HepG2 (cell line): ENCODE measurements at regions not wholly inside any gene's neighbourhood (a gene's known extent, or its start where the extent isn't known, plus 50 kb on each side); places are given as distances from the start of the nearest gene placed in this dataset.

Experiments
- ARNTL ChIP-seq: sonication (generic); formaldehyde crosslinking; IDR thresholded peaks from 2 replicates; pipeline ENCODE4 v1.4.0; 2020; ENCODE audit warnings: mild to moderate bottlenecking, missing genetic modification reagents
- ATF6 ChIP-seq: sonication (generic); formaldehyde crosslinking; conservative IDR thresholded peaks from 2 replicates; pipeline ENCODE4 v1.4.0; 2020; ENCODE audit warnings: missing genetic modification reagents
- CENPX ChIP-seq: sonication (generic); formaldehyde crosslinking; IDR thresholded peaks from 2 replicates; pipeline ENCODE4 v1.9.0; 2021; ENCODE audit warnings: mild to moderate bottlenecking, missing genetic modification reagents, moderate library complexity
- GFI1 ChIP-seq: sonication (generic); formaldehyde crosslinking; IDR thresholded peaks from 2 replicates; pipeline ENCODE4 v1.5.0; 2020; ENCODE audit warnings: missing genetic modification reagents, mild to moderate bottlenecking, borderline replicate concordance
- HMG20A ChIP-seq: IDR thresholded peaks from 2 replicates; pipeline ENCODE4 v1.6.1; 2016; ENCODE audit warnings: borderline replicate concordance
- IRF2 ChIP-seq: IDR thresholded peaks from 2 replicates; pipeline ENCODE4 v1.6.1; 2018; ENCODE audit warnings: missing genetic modification reagents, missing compliant biosample characterization
- IRX3 ChIP-seq: sonication (generic); formaldehyde crosslinking; IDR thresholded peaks from 2 replicates; pipeline ENCODE4 v1.8.1; 2023; ENCODE audit warnings: mild to moderate bottlenecking, low read depth, missing genetic modification reagents, borderline replicate concordance
- JUN ChIP-seq: sonication (generic); formaldehyde crosslinking; IDR thresholded peaks from 2 replicates; pipeline ENCODE4 v1.4.0; 2020; ENCODE audit warnings: mild to moderate bottlenecking, missing genetic modification reagents
- KMT2A ChIP-seq: sonication (generic); formaldehyde crosslinking; IDR thresholded peaks from 2 replicates; pipeline ENCODE4 v1.4.0; 2020; ENCODE audit warnings: missing genetic modification reagents
- ONECUT2 ChIP-seq: sonication (generic); formaldehyde crosslinking; IDR thresholded peaks from 2 replicates; pipeline ENCODE4 v1.4.0; 2020; ENCODE audit warnings: missing genetic modification reagents
- RFXAP ChIP-seq: sonication (generic); formaldehyde crosslinking; IDR thresholded peaks from 2 replicates; pipeline ENCODE4 v1.4.0; 2020; ENCODE audit warnings: missing genetic modification reagents, borderline replicate concordance
- SIN3A ChIP-seq: IDR thresholded peaks from 2 replicates; pipeline ENCODE4 v1.6.1; 2011; ENCODE audit warnings: low read depth, mild to moderate bottlenecking, control low read depth, low read length, borderline replicate concordance
- SMAD1 ChIP-seq: sonication (generic); formaldehyde crosslinking; IDR thresholded peaks from 2 replicates; pipeline ENCODE4 v1.4.0; 2020; ENCODE audit warnings: missing genetic modification reagents, low read depth, mild to moderate bottlenecking, borderline replicate concordance
- TSC22D2 ChIP-seq: sonication (generic); formaldehyde crosslinking; IDR thresholded peaks from 2 replicates; pipeline ENCODE4 v1.5.1; 2020; ENCODE audit warnings: missing genetic modification reagents, mild to moderate bottlenecking, borderline replicate concordance
- ZFP36 ChIP-seq: fragments of 150-350 bp; IDR thresholded peaks from 2 replicates; pipeline ENCODE4 v1.6.1; 2018; ENCODE audit warnings: borderline replicate concordance, low read length, low read depth; ENCODE audit not compliant: partially characterized antibody
- ZFP36L1 ChIP-seq: sonication (generic); formaldehyde crosslinking; IDR thresholded peaks from 2 replicates; pipeline ENCODE4 v1.8.0; 2022; ENCODE audit warnings: mild to moderate bottlenecking, missing genetic modification reagents, moderate library complexity
- ZFY ChIP-seq: sonication (generic); formaldehyde crosslinking; IDR thresholded peaks from 2 replicates; pipeline ENCODE4 v1.4.0; 2020; ENCODE audit warnings: missing genetic modification reagents
- ZNF225 ChIP-seq: sonication (generic); formaldehyde crosslinking; IDR thresholded peaks from 2 replicates; pipeline ENCODE4 v1.4.0; 2020; ENCODE audit warnings: mild to moderate bottlenecking, missing genetic modification reagents
- ZNF232 ChIP-seq: sonication (generic); formaldehyde crosslinking; IDR thresholded peaks from 2 replicates; pipeline ENCODE4 v1.4.0; 2020; ENCODE audit warnings: missing genetic modification reagents, borderline replicate concordance
- ZNF570 ChIP-seq: sonication (generic); formaldehyde crosslinking; IDR thresholded peaks from 2 replicates; pipeline ENCODE4 v1.4.0; 2020; ENCODE audit warnings: mild to moderate bottlenecking, missing genetic modification reagents, borderline replicate concordance
- ZNF652 ChIP-seq: IDR thresholded peaks from 2 replicates; pipeline ENCODE4 v1.6.1; 2016; ENCODE audit warnings: low read depth, borderline replicate concordance
- ZNF770 ChIP-seq: sonication (generic); formaldehyde crosslinking; IDR thresholded peaks from 2 replicates; pipeline ENCODE4 v1.5.0; 2020; ENCODE audit warnings: mild to moderate bottlenecking, missing genetic modification reagents
- ZNF878 ChIP-seq: sonication (generic); formaldehyde crosslinking; IDR thresholded peaks from 2 replicates; pipeline ENCODE4 v1.8.1; 2023; ENCODE audit warnings: mild to moderate bottlenecking, missing genetic modification reagents, moderate library complexity
- ZSCAN9 ChIP-seq: IDR thresholded peaks from 2 replicates; pipeline ENCODE4 v1.6.1; 2016; ENCODE audit warnings: borderline replicate concordance

GRCh38 chr6:167210375-167211294 lies 52.9 kb upstream of the GPR31 start (continued):
- TF ChIP-seq SMAD1 (peak; percentile 45; the same call in 1 of the 2 replicates), TSC22D2 (CRISPR knock-in tag) (no peak; the same call in 1 of the 2 replicates), ZNF770 (CRISPR knock-in tag) (0 out of 2 replicates have a peak, but pooled peaks have one; percentile 2), ZNF570 (no peak), IRF2 (CRISPR knock-in tag) (peak; percentile 90), ZNF652 (CRISPR knock-in tag) (peak; percentile 40; the same call in 1 of the 2 replicates), ZFP36L1 (CRISPR knock-in tag) (0 out of 2 replicates have a peak, but pooled peaks have one; percentile 41), SIN3A (0 out of 2 replicates have a peak, but pooled peaks have one; percentile 47), ZSCAN9 (CRISPR knock-in tag) (peak; percentile 81; the same call in 1 of the 2 replicates), ZFP36 (no peak), ARNTL (CRISPR knock-in tag) (peak; percentile 57), ZNF878 (CRISPR knock-in tag) (peak; percentile 88), HMG20A (CRISPR knock-in tag) (peak; percentile 90; the same call in 1 of the 2 replicates), CENPX (no peak), ZNF232 (CRISPR knock-in tag) (peak; percentile 76; the same call in 1 of the 2 replicates), ATF6 (CRISPR knock-in tag) (0 out of 2 replicates have a peak, but pooled peaks have one; percentile 60), JUN (CRISPR knock-in tag) (peak; percentile 96), ZNF225 (peak; percentile 21; the same call in 1 of the 2 replicates), KMT2A (CRISPR knock-in tag) (peak; percentile 50; the same call in 1 of the 2 replicates), GFI1 (peak; percentile 10; the same call in 1 of the 2 replicates), ONECUT2 (no peak), RFXAP (CRISPR knock-in tag) (peak; percentile 30; the same call in 1 of the 2 replicates), IRX3 (0 out of 2 replicates have a peak, but pooled peaks have one; percentile 41), ZFY (peak; percentile 77)
